Loucy (cell line): ENCODE measurements at regions not wholly inside any gene's neighbourhood (a gene's known extent, or its start where the extent isn't known, plus 50 kb on each side); places are given as distances from the start of the nearest gene placed in this dataset.

Source experiments
- H2AFZ ChIP-seq: fragments of 200-600 bp; sonication (generic); 2 replicates; pipeline ENCODE4 v1.6.0; 2016; ENCODE audit warnings: antibody characterized with exemption, mild to moderate bottlenecking, low read length, moderate library complexity
- H3F3A ChIP-seq: fragments of 200-600 bp; 2 replicates; pipeline ENCODE4 v1.6.0; 2016; ENCODE audit warnings: antibody characterized with exemption, low read depth, mild to moderate bottlenecking
- H3K27me3 ChIP-seq: fragments of 200-600 bp; sonication (generic); 2 replicates; pipeline ENCODE4 v1.6.1; 2014; ENCODE audit warnings: low read length, mild to moderate bottlenecking; ENCODE audit not compliant: insufficient read depth, poor library complexity, severe bottlenecking
- H3K36me3 ChIP-seq: fragments of 200-600 bp; sonication (generic); 2 replicates; pipeline ENCODE4 v1.6.1; 2016; ENCODE audit warnings: low read length; ENCODE audit not compliant: insufficient read depth
- H3K4me1 ChIP-seq: fragments of 200-600 bp; sonication (generic); 2 replicates; pipeline ENCODE4 v1.5.1; 2014; ENCODE audit warnings: low read length, mild to moderate bottlenecking; ENCODE audit not compliant: insufficient read depth, poor library complexity, severe bottlenecking
- H3K4me2 ChIP-seq: fragments of 200-600 bp; sonication (generic); 2 replicates; pipeline ENCODE4 v1.6.0; 2014; ENCODE audit warnings: antibody characterized with exemption, low read length, low read depth, mild to moderate bottlenecking; ENCODE audit not compliant: poor library complexity, severe bottlenecking
- H3K4me3 ChIP-seq: fragments of 200-600 bp; sonication (generic); 2 replicates; pipeline ENCODE4 v1.5.1; 2014; ENCODE audit warnings: low read length, mild to moderate bottlenecking, mixed read lengths; ENCODE audit not compliant: poor library complexity, severe bottlenecking
- H3K79me2 ChIP-seq: fragments of 200-600 bp; sonication (generic); 2 replicates; pipeline ENCODE4 v1.6.1; 2014; ENCODE audit warnings: low read length; ENCODE audit not compliant: insufficient read depth
- H3K9ac ChIP-seq: fragments of 200-600 bp; sonication (generic); 2 replicates; pipeline ENCODE4 v1.6.0; 2014; ENCODE audit warnings: mild to moderate bottlenecking, low read depth, low read length, moderate library complexity; ENCODE audit not compliant: poor library complexity, severe bottlenecking
- H3K9me2 ChIP-seq: fragments of 200-600 bp; sonication (generic); replicated peaks from 2 replicates; pipeline ENCODE4 v1.6.1; 2016; ENCODE audit warnings: low read depth, low read length, mixed read lengths
- H3K9me3 ChIP-seq: fragments of 200-600 bp; sonication (generic); 2 replicates; pipeline ENCODE4 v1.6.1; 2014; ENCODE audit warnings: mild to moderate bottlenecking, antibody characterized with exemption, low read length, low read depth; ENCODE audit not compliant: insufficient read depth
- H4K20me1 ChIP-seq: fragments of 200-600 bp; sonication (generic); 2 replicates; pipeline ENCODE4 v1.6.0; 2014; ENCODE audit warnings: antibody characterized with exemption, low read length, mild to moderate bottlenecking; ENCODE audit not compliant: insufficient read depth, poor library complexity, severe bottlenecking
- EZH2phosphoT487 ChIP-seq: fragments of 200-600 bp; IDR thresholded peaks from 2 replicates; pipeline ENCODE4 v1.6.1; 2018; ENCODE audit warnings: antibody characterized with exemption, mild to moderate bottlenecking, moderate library complexity, borderline replicate concordance
- TF ChIP-seq, protein P1 (sequence below): fragments of 200-600 bp; sonication (generic); conservative IDR thresholded peaks from 2 replicates; pipeline ENCODE4 v1.5.1; 2014; ENCODE audit warnings: mild to moderate bottlenecking, antibody characterized with exemption, low read length

DNA sequence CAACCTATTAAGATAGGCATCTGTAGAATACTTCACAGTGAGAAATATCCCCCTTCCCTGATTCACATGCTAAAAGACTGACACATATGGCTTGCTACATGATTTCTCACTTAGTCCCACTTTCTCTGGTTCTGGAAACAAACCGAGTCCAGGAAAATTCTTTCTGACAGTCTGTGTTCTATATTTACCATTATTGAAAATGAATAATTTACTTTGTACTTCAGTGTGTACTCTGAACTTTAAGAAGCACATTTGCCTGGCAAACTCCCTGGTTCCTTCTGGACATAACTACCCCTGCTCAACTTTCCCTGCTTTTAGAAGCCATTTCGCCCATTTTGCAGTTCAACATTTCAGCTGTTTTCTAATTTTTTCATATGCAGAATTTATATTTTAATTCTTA lies 53.6 kb downstream of the APCS start:
- Histone ChIP-seq H3K4me3 (no peak overlapping the region), H3K4me2 (no peak overlapping the region), H3K9ac (no peak overlapping the region), H4K20me1 (no peaks in the 10 kb centered on the region), H3F3A (no peaks in the 10 kb centered on the region), H3K4me1 (no peaks in the 10 kb centered on the region), H3K79me2 (no peaks in the 10 kb centered on the region), H3K27me3 (no peaks in the 10 kb centered on the region), H2AFZ (no peak overlapping the region), H3K9me3 (no peaks in the 10 kb centered on the region), H3K36me3 (no peaks in the 10 kb centered on the region), H3K9me2 (no peaks in the 10 kb centered on the region)
- TF ChIP-seq, protein P1, sequence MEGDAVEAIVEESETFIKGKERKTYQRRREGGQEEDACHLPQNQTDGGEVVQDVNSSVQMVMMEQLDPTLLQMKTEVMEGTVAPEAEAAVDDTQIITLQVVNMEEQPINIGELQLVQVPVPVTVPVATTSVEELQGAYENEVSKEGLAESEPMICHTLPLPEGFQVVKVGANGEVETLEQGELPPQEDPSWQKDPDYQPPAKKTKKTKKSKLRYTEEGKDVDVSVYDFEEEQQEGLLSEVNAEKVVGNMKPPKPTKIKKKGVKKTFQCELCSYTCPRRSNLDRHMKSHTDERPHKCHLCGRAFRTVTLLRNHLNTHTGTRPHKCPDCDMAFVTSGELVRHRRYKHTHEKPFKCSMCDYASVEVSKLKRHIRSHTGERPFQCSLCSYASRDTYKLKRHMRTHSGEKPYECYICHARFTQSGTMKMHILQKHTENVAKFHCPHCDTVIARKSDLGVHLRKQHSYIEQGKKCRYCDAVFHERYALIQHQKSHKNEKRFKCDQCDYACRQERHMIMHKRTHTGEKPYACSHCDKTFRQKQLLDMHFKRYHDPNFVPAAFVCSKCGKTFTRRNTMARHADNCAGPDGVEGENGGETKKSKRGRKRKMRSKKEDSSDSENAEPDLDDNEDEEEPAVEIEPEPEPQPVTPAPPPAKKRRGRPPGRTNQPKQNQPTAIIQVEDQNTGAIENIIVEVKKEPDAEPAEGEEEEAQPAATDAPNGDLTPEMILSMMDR, result no peak
- TF ChIP-seq EZH2phosphoT487, result no peak

DNA sequence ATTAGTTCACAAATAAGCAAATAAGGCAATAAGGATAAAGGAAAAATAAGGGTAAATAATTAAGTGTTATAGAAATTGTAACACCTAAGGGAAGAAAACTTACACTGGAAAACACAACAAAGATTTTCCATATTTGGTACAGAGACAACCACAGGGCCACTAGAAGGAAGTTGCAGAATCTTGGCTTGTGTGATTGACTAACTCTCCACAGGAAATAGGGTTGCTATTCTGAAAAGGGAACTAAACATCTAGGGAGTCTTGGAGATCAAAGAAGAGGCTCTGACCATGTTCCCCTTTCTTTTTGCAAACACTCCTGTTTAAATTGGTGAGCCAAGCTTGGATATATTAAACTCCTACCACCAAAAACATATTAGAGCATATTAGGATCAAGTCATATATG lies 59.1 kb downstream of the APCS start:
- H2AFZ ChIP-seq, result peak overlapping the region; percentile 50; the same call in 1 of the 2 replicates
- no peaks in the 10 kb centered on the region for H3K79me2 ChIP-seq
- H3K27me3 ChIP-seq, result no peaks in the 10 kb centered on the region
- TF ChIP-seq EZH2phosphoT487, result no peak
- TF ChIP-seq, protein P1, result no peak
- no peaks in the 10 kb centered on the region for H3K36me3 ChIP-seq
- H3K9ac ChIP-seq, result no peak overlapping the region
- H3K9me3 ChIP-seq, result no peaks in the 10 kb centered on the region
- H3F3A ChIP-seq, result no peaks in the 10 kb centered on the region
- H3K9me2 ChIP-seq, result no peaks in the 10 kb centered on the region
- H3K4me1 ChIP-seq, result peaks cover 6% of the 10 kb centered on the region
- H4K20me1 ChIP-seq, result no peaks in the 10 kb centered on the region
- no peak overlapping the region for H3K4me3 ChIP-seq
- H3K4me2 ChIP-seq, result no peak overlapping the region

DNA sequence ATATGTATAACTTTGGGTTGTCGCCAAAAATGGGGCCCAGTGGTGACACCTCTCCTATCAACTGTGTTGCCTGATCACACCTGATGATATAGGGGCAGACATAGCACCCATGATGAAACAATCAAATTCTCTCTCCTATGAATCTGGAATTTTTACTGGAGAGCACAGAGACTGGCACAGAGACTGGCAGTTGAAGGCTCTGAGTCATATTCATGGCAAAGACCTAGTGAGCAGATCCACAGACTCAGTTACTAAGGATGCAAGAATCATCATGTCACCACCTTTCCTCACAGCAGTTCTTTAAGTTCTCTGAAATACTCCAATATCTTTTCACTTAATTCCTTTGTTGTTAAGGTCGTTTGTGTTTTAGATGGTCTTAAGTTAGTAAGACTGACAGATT lies 60.0 kb downstream of the APCS start:
- H3K27me3 ChIP-seq, result no peaks in the 10 kb centered on the region
- H2AFZ ChIP-seq, result no peak overlapping the region
- peaks cover 6% of the 10 kb centered on the region for H3K4me1 ChIP-seq
- TF ChIP-seq, protein P1, result no peak
- no peak for TF ChIP-seq EZH2phosphoT487
- no peak overlapping the region for H3K4me2 ChIP-seq
- no peaks in the 10 kb centered on the region for H3K36me3 ChIP-seq
- no peaks in the 10 kb centered on the region for H3K9me3 ChIP-seq
- H3K9me2 ChIP-seq, result no peaks in the 10 kb centered on the region
- H3F3A ChIP-seq, result no peaks in the 10 kb centered on the region
- no peaks in the 10 kb centered on the region for H4K20me1 ChIP-seq
- H3K9ac ChIP-seq, result no peak overlapping the region
- no peaks in the 10 kb centered on the region for H3K79me2 ChIP-seq
- no peak overlapping the region for H3K4me3 ChIP-seq
